DMS79 (cell line): ENCODE measurements at regions not wholly inside any gene's neighbourhood (a gene's known extent, or its start where the extent isn't known, plus 50 kb on each side); places are given as distances from the start of the nearest gene placed in this dataset.
A peak's percentile ranks its signal among the peaks of the same experiment; 100 is the strongest.

Source experiments
- DNase-seq: peaks from one replicate; lab custom pipeline; 2025; lab: John Stamatoyannopoulos, UW

- DNase-seq = no peak
Observed at GRCh38 chr2:66382091-66382490, 52.8 kb upstream of the MEIS1 start.

GRCh38 chr2:66379473-66379872 lies 55.5 kb upstream of the MEIS1 start:
- DNase-seq = no peak

GRCh38 chr2:66377832-66378231 lies 57.1 kb upstream of the MEIS1 start:
- DNase-seq = no peak

- DNase-seq = no peak
Observed at GRCh38 chr2:66370824-66371223, 64.1 kb upstream of the MEIS1 start.

GRCh38 chr2:66366619-66367018 lies 68.3 kb upstream of the MEIS1 start:
- DNase-seq = no peak

- no peak for DNase-seq
Observed at GRCh38 chr2:66364495-66365333, 70.2 kb upstream of the MEIS1 start.

GRCh38 chr2:66362701-66363100 lies 72.2 kb upstream of the MEIS1 start:
- DNase-seq = peak; percentile 39

GRCh38 chr2:66346231-66346664 lies 88.7 kb upstream of the MEIS1 start:
- no peak for DNase-seq

- DNase-seq = no peak
Observed at GRCh38 chr2:66344087-66344663, 90.8 kb upstream of the MEIS1 start.

- DNase-seq = no peak
Observed at GRCh38 chr2:66343259-66343658, 91.7 kb upstream of the MEIS1 start.

- no peak for DNase-seq
Observed at GRCh38 chr2:66340521-66340920, 94.4 kb upstream of the MEIS1 start.

- DNase-seq = peak; percentile 12
Observed at GRCh38 chr2:66334237-66335029, 100.5 kb upstream of the MEIS1 start.

- no peak for DNase-seq
Observed at GRCh38 chr2:66331176-66331575, 103.7 kb upstream of the MEIS1 start.

GRCh38 chr2:66329081-66329605 lies 105.8 kb upstream of the MEIS1 start:
- no peak for DNase-seq

GRCh38 chr2:66327066-66327740 lies 107.7 kb upstream of the MEIS1 start:
- DNase-seq = no peak

GRCh38 chr2:66324909-66325528 lies 109.9 kb upstream of the MEIS1 start:
- DNase-seq = no peak

GRCh38 chr2:66324356-66324755 lies 110.6 kb upstream of the MEIS1 start:
- DNase-seq = no peak

GRCh38 chr2:66323406-66323805 lies 111.5 kb upstream of the MEIS1 start:
- no peak for DNase-seq

- DNase-seq = no peak
Observed at GRCh38 chr2:66322506-66323260, 112.2 kb upstream of the MEIS1 start.

GRCh38 chr2:66318009-66318561 lies 116.8 kb upstream of the MEIS1 start:
- DNase-seq = no peak
